Neural cell (in vitro differentiated cells): ENCODE measurements at regions not wholly inside any gene's neighbourhood (a gene's known extent, or its start where the extent isn't known, plus 50 kb on each side); places are given as distances from the start of the nearest gene placed in this dataset.

Experiments
- H2AFZ ChIP-seq: fragments of 200-600, 300-800 bp; sonication (generic), shearing (Covaris generic); 2 replicates; pipeline ENCODE4 v1.6.0; 2014; ENCODE audit warnings: low read depth, mild to moderate bottlenecking, antibody characterized with exemption, low read length, moderate library complexity
- H3F3A ChIP-seq: fragments of 200-600 bp; shearing (Covaris generic); 2 replicates; pipeline ENCODE4 v1.6.1; 2016; ENCODE audit warnings: mild to moderate bottlenecking, moderate library complexity, mixed read lengths, antibody characterized with exemption, low read length; ENCODE audit not compliant: insufficient read depth, poor library complexity, severe bottlenecking
- H3K27ac ChIP-seq: fragments of 200-600, 300-800 bp; sonication (generic), shearing (Covaris generic); 2 replicates; pipeline ENCODE4 v1.5.1; 2014; ENCODE audit warnings: mild to moderate bottlenecking, low read length, moderate library complexity
- H3K27me3 ChIP-seq: fragments of 300-800, 200-600 bp; sonication (generic), shearing (Covaris generic); 2 replicates; pipeline ENCODE4 v1.6.0; 2014; ENCODE audit warnings: mild to moderate bottlenecking, low read depth, low read length, moderate library complexity; ENCODE audit not compliant: insufficient read depth
- H3K36me3 ChIP-seq: fragments of 300-800, 200-600 bp; sonication (generic), shearing (Covaris generic); 2 replicates; pipeline ENCODE4 v1.5.1; 2014; ENCODE audit warnings: mild to moderate bottlenecking, antibody characterized with exemption, low read length, moderate library complexity; ENCODE audit not compliant: insufficient read depth
- H3K4me2 ChIP-seq: fragments of 300-800, 200-600 bp; sonication (generic), shearing (Covaris generic); 2 replicates; pipeline ENCODE4 v1.6.0; 2014; ENCODE audit warnings: mild to moderate bottlenecking, low read length
- H3K4me3 ChIP-seq: fragments of 300-800, 200-600 bp; sonication (generic), shearing (Covaris generic); 2 replicates; pipeline ENCODE4 v1.5.1; 2014; ENCODE audit warnings: mild to moderate bottlenecking, low read length, moderate library complexity
- H3K79me2 ChIP-seq: fragments of 200-600 bp; shearing (Covaris generic); replicated peaks from 2 replicates; pipeline ENCODE4 v1.6.0; 2014; ENCODE audit warnings: mild to moderate bottlenecking, low read length, moderate library complexity; ENCODE audit not compliant: insufficient read depth
- H3K9ac ChIP-seq: fragments of 300-800, 200-600 bp; sonication (generic), shearing (Covaris generic); 2 replicates; pipeline ENCODE4 v1.6.1; 2016; ENCODE audit warnings: mild to moderate bottlenecking, low read length, mixed read lengths
- H3K9me2 ChIP-seq: fragments of 200-600 bp; shearing (Covaris generic); 2 replicates; pipeline ENCODE4 v1.6.1; 2016; ENCODE audit warnings: mild to moderate bottlenecking, low read length, mixed read lengths; ENCODE audit not compliant: insufficient read depth
- H3K9me3 ChIP-seq: fragments of 200-600, 300-800 bp; sonication (generic), shearing (Covaris generic); 2 replicates; pipeline ENCODE4 v1.6.1; 2016; ENCODE audit warnings: mild to moderate bottlenecking, mixed run types, low read length, moderate library complexity, mixed read lengths
- H4K20me1 ChIP-seq: fragments of 200-600 bp; shearing (Covaris generic); 2 replicates; pipeline ENCODE4 v1.6.1; 2016; ENCODE audit warnings: mild to moderate bottlenecking, mixed run types; ENCODE audit not compliant: insufficient read depth
- CTCF ChIP-seq: fragments of 450-650 bp; IDR thresholded peaks from 2 replicates; pipeline ENCODE4 v1.5.1; 2014; ENCODE audit warnings: antibody characterized with exemption, mild to moderate bottlenecking, moderate library complexity; ENCODE audit not compliant: poor library complexity, severe bottlenecking
- EP300 ChIP-seq: fragments of 450-650 bp; conservative IDR thresholded peaks from 2 replicates; pipeline ENCODE4 v1.6.1; 2014; ENCODE audit warnings: antibody characterized with exemption, mild to moderate bottlenecking, moderate library complexity; ENCODE audit not compliant: poor library complexity, severe bottlenecking
- EZH2 ChIP-seq: fragments of 200-600, 300-800 bp; shearing (Covaris generic), sonication (generic); IDR thresholded peaks from 2 replicates; pipeline ENCODE4 v1.6.1; 2014; ENCODE audit warnings: antibody characterized with exemption, low read length, borderline replicate concordance, mild to moderate bottlenecking; ENCODE audit not compliant: insufficient read depth, poor library complexity, severe bottlenecking
- MXI1 ChIP-seq: fragments of 450-650 bp; conservative IDR thresholded peaks from 2 replicates; pipeline ENCODE4 v1.6.1; 2014; ENCODE audit warnings: antibody characterized with exemption, mild to moderate bottlenecking; ENCODE audit not compliant: poor library complexity, severe bottlenecking
- POLR2AphosphoS5 ChIP-seq: IDR thresholded peaks from 2 replicates; pipeline ENCODE4 v1.6.1; 2012
- RAD21 ChIP-seq: fragments of 450-650 bp; conservative IDR thresholded peaks from 2 replicates; pipeline ENCODE4 v1.6.1; 2014; ENCODE audit warnings: antibody characterized with exemption, mild to moderate bottlenecking, moderate library complexity
- SMC3 ChIP-seq: fragments of 450-650 bp; conservative IDR thresholded peaks from 2 replicates; pipeline ENCODE4 v1.6.1; 2014; ENCODE audit warnings: antibody characterized with exemption, mild to moderate bottlenecking, moderate library complexity; ENCODE audit not compliant: poor library complexity
- TAF1 ChIP-seq: IDR thresholded peaks from 2 replicates; pipeline ENCODE4 v1.6.1; 2012; ENCODE audit warnings: low read depth
- TF ChIP-seq, protein P1 (sequence below): IDR thresholded peaks from 2 replicates; pipeline ENCODE4 v1.6.1; 2012; ENCODE audit warnings: borderline replicate concordance

- Histone ChIP-seq H3K4me2 (no peak overlapping the region), H3K79me2 (no peaks in the 10 kb centered on the region), H3K36me3 (no peaks in the 10 kb centered on the region), H3K9ac (no peak overlapping the region), H3K9me2 (no peaks in the 10 kb centered on the region), H2AFZ (no peak overlapping the region), H3K27me3 (no peaks in the 10 kb centered on the region), H4K20me1 (no peaks in the 10 kb centered on the region), H3F3A (no peaks in the 10 kb centered on the region), H3K4me3 (no peak overlapping the region), H3K27ac (no peak overlapping the region), H3K9me3 (no peaks in the 10 kb centered on the region)
- no peak for TF ChIP-seq CTCF
- no peak for TF ChIP-seq SMC3
- TF ChIP-seq TAF1, result no peak
- no peak for TF ChIP-seq EP300
- TF ChIP-seq EZH2, result no peak
- no peak for TF ChIP-seq MXI1
- no peak for TF ChIP-seq RAD21
- TF ChIP-seq, protein P1, sequence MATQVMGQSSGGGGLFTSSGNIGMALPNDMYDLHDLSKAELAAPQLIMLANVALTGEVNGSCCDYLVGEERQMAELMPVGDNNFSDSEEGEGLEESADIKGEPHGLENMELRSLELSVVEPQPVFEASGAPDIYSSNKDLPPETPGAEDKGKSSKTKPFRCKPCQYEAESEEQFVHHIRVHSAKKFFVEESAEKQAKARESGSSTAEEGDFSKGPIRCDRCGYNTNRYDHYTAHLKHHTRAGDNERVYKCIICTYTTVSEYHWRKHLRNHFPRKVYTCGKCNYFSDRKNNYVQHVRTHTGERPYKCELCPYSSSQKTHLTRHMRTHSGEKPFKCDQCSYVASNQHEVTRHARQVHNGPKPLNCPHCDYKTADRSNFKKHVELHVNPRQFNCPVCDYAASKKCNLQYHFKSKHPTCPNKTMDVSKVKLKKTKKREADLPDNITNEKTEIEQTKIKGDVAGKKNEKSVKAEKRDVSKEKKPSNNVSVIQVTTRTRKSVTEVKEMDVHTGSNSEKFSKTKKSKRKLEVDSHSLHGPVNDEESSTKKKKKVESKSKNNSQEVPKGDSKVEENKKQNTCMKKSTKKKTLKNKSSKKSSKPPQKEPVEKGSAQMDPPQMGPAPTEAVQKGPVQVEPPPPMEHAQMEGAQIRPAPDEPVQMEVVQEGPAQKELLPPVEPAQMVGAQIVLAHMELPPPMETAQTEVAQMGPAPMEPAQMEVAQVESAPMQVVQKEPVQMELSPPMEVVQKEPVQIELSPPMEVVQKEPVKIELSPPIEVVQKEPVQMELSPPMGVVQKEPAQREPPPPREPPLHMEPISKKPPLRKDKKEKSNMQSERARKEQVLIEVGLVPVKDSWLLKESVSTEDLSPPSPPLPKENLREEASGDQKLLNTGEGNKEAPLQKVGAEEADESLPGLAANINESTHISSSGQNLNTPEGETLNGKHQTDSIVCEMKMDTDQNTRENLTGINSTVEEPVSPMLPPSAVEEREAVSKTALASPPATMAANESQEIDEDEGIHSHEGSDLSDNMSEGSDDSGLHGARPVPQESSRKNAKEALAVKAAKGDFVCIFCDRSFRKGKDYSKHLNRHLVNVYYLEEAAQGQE, result no peak
- no peak for TF ChIP-seq POLR2AphosphoS5
These were observed 114.9 kb downstream of the AREG start for GRCh38 chr4:74559853-74560252.

GRCh38 chr4:74567981-74568380 is 123.0 kb downstream of the AREG start:
- Histone ChIP-seq H3K27me3 (no peaks in the 10 kb centered on the region), H3K4me3 (no peak overlapping the region)

More at GRCh38 chr4:74567981-74568380, 123.0 kb downstream of the AREG start:
- Histone ChIP-seq H2AFZ (no peak overlapping the region), H3K36me3 (no peaks in the 10 kb centered on the region), H3K9me3 (no peaks in the 10 kb centered on the region), H3F3A (no peaks in the 10 kb centered on the region), H3K4me2 (no peak overlapping the region), H3K79me2 (no peaks in the 10 kb centered on the region), H4K20me1 (no peaks in the 10 kb centered on the region), H3K27ac (no peak overlapping the region), H3K9me2 (no peaks in the 10 kb centered on the region), H3K9ac (no peak overlapping the region)
- TF ChIP-seq CTCF, result no peak
- no peak for TF ChIP-seq RAD21
- no peak for TF ChIP-seq EP300
- no peak for TF ChIP-seq EZH2
- no peak for TF ChIP-seq POLR2AphosphoS5
- no peak for TF ChIP-seq SMC3
- TF ChIP-seq, protein P1, result no peak
- TF ChIP-seq TAF1, result no peak
- TF ChIP-seq MXI1, result no peak
